ENCODE measurements at regions not wholly inside any gene's neighbourhood (a gene's known extent, or its start where the extent isn't known, plus 50 kb on each side); places are given as distances from the start of the nearest gene placed in this dataset.

GRCh38 chr16:5671421-5671820 is 573.8 kb upstream of the EEF2KMT start:
- DNase-seq (ENCODE audit: low spot score) = no peak

- DNase-seq (ENCODE audit: low spot score) = no peak
Measured at GRCh38 chr16:5670198-5670597, 572.6 kb upstream of the EEF2KMT start.

DNA sequence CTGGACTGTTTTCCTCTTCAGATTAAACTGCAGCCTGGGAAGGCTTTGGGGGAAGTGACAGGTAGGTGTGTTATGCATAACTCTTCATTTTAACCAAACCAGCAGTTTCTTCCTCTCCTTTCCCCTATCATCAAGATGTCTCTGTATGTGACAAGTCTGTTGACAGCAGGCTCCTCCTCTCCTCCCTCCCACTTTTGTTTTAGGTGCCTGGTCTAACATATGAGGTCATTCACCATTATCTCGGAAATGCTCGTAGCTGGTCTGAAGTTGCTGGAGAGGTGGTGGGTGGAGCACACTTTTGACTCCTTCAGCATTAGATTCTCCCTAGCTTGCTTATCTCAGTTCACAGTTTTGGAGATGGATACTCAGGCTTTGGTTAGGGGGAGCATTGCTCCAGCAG is 571.0 kb upstream of the EEF2KMT start:
- DNase-seq (ENCODE audit: low spot score) = no peak

- no peak for DNase-seq (ENCODE audit: low spot score)
Measured at GRCh38 chr16:5665834-5666233, 568.2 kb upstream of the EEF2KMT start.

DNA sequence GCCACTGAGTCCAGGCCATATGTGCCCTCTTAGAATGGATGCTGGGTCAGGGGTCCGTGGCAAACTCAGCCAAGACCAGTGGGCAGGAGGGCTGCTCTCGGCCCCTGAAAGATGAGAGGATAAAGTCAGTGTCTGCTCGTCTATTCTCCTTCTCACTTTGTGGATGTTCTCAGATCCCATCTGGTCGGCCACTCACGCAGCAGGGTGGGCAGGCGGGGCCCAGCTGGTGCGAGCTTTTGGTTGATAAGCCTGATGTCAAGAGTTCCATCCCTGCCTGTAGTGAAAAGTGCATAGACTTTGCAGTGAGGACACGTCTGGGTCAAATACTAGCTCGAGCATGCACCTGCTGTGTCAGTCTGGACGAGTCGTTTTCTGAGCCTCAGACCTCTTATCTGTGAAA is 556.2 kb upstream of the EEF2KMT start:
- peak; percentile 40 for DNase-seq (ENCODE audit: low spot score)

GRCh38 chr16:5653041-5653440 is 555.4 kb upstream of the EEF2KMT start:
- no peak for DNase-seq (ENCODE audit: low spot score)

GRCh38 chr16:5649762-5650743 is 552.5 kb upstream of the EEF2KMT start:
- no peak for DNase-seq (ENCODE audit: low spot score)

- DNase-seq (ENCODE audit: low spot score) = no peak
Measured at GRCh38 chr16:5647051-5647450, 549.5 kb upstream of the EEF2KMT start.

DNA sequence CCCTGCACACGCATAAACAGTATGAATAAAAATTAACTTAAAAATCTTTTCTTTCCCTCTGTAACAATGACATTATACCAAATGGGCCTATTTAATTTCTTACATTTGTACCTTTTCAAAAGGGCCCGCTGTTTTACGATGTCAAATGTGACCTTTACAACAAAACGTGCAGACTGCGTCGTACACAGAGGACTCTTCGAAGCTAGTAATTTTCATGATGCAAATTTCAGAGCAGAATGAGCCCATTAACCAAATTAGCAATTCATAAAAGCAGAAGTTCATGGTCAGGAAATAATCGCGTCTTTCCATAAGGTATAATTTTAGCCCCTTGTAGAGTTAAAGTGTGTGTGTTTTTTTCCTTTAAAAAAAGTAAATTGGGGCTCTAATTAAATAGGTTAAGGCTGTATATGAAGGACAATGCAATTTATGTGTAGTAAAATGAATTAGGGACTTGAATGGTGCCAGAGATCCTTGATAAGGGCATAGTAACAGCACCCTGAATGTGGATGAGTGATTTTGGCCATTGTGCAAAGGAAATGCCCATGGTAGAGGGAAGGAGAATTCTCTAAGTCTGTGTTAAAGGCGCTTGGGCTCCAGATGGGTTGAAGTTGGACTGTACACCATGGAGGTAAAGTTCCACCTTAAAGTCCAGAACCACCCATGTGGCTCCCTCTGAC is 546.4 kb upstream of the EEF2KMT start:
- DNase-seq (ENCODE audit: low spot score) = no peak

- no peak for DNase-seq (ENCODE audit: low spot score)
Measured at GRCh38 chr16:5642436-5642835, 544.8 kb upstream of the EEF2KMT start.

DNA sequence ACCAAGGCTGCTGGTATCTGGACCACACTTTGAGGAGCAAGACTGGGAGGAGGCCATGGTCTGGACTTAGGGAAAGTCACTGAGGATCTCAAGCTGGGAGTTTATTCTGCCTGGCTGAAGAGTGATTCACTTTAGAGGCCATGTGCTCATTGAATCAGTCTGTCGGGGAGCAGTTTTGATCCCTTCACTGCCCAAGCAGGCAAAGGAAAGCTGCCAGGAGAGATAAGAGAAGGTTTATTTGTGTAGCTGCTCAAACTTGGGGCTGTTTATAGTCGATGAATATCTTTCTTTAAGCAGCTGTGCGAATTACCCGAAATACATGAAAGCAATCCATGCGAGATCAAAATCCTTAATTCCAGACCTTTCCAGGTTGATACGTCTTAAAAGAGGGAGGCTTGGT is 544.4 kb upstream of the EEF2KMT start:
- DNase-seq (ENCODE audit: low spot score) = no peak

- DNase-seq (ENCODE audit: low spot score) = no peak
Measured at GRCh38 chr16:5640883-5641282, 543.3 kb upstream of the EEF2KMT start.

- DNase-seq (ENCODE audit: low spot score) = no peak
Measured at GRCh38 chr16:5639531-5639930, 541.9 kb upstream of the EEF2KMT start.

GRCh38 chr16:5635331-5635730 is 537.7 kb upstream of the EEF2KMT start:
- no peak for DNase-seq (ENCODE audit: low spot score)

- no peak for DNase-seq (ENCODE audit: low spot score)
Measured at GRCh38 chr16:5634666-5635180, 537.1 kb upstream of the EEF2KMT start.

GRCh38 chr16:5633845-5634440 is 536.3 kb upstream of the EEF2KMT start:
- DNase-seq (ENCODE audit: low spot score) = peak; percentile 67

GRCh38 chr16:5622234-5622884 is 524.8 kb upstream of the EEF2KMT start:
- no peak for DNase-seq (ENCODE audit: low spot score)

GRCh38 chr16:5621826-5622225 is 524.2 kb upstream of the EEF2KMT start:
- DNase-seq (ENCODE audit: low spot score) = no peak

DNA sequence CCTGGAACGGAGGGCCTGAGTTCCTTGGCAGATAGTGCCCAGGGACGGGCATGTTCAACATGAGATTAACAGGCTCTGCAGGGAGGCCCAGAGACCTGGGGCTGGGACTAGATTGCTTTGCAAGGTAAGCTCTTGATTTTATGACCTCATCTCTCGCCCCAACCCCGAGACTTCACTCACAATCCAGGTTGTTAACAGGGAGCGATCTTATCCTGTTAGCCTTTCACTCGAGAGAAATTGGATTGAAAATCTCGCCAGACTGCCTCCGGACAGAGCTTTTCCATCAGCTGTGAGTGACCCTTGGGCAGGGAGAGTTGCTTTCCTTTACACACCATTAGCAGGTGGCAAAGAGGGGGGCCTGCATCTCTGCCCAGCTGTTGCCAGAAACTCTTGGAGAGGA is 521.7 kb upstream of the EEF2KMT start:
- no peak for DNase-seq (ENCODE audit: low spot score)

DNA sequence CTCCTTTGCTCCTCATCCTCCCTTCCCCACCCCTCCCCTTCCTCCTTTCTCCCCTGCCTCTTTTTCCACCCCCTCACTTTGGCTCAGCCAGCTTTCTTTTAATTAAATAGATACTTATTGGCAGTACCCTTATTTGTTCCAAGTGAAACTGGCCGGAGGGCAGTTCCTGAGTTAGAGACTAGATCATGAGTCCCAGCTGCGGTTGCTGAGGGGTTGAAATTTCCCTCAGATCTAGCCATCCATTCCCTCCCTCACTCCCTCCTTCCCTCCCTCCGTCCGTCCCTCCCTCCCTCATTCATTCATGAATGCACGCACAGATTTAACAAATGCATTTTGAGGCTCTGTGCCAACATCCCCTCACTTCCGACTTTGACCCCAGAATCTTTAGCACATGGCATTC is 519.2 kb upstream of the EEF2KMT start:
- DNase-seq (ENCODE audit: low spot score) = no peak

DNA sequence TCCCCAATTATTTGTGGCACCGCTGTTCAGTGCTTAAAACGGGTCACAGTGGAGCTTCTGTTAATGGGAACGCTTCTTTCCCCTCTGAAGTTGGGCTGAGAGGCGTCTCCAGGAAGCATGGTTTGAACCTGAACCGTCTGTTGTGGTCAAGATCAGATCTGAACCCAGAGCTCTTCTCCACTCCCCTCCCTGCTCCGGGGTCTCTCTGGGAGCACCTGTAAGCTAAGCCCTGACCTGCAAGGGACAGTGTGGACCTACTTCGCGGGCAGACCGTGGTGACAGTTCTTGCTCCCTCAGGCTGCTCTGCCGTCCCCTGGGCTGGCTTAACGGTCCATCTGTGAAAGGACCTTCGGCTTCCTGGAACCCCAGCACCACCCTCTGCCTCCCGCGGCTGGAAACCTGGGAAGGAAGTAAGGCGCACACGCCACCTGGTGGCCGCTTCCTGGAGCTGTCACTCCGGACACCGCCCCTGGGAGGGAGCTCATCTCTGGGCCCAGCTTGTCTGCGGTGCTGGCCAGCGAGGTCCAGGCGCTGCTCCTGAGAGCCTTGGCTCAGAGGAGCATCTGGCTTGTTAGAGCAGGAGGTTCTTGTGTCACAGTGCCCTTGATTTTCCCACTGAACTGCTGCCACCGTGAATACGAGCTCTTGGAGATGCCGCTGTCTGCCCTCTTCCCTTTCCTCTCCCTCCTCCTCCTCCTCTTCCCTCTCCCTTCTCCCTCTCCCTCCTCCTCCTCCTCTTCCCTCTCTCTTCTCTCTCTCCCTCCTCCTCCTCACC is 518.5 kb upstream of the EEF2KMT start:
- peak; percentile 89 for DNase-seq (ENCODE audit: low spot score)
